Fibroblast of skin of left biceps (primary cell): ENCODE measurements at regions not wholly inside any gene's neighbourhood (a gene's known extent, or its start where the extent isn't known, plus 50 kb on each side); places are given as distances from the start of the nearest gene placed in this dataset.

ENCODE experiments used
- DNase-seq, 2 experiments: peaks; one replicate each; pipeline ENCODE4 v3.0.0-alpha.2; 2013; ENCODE audit warnings: low read depth in 2 of 2

DNA sequence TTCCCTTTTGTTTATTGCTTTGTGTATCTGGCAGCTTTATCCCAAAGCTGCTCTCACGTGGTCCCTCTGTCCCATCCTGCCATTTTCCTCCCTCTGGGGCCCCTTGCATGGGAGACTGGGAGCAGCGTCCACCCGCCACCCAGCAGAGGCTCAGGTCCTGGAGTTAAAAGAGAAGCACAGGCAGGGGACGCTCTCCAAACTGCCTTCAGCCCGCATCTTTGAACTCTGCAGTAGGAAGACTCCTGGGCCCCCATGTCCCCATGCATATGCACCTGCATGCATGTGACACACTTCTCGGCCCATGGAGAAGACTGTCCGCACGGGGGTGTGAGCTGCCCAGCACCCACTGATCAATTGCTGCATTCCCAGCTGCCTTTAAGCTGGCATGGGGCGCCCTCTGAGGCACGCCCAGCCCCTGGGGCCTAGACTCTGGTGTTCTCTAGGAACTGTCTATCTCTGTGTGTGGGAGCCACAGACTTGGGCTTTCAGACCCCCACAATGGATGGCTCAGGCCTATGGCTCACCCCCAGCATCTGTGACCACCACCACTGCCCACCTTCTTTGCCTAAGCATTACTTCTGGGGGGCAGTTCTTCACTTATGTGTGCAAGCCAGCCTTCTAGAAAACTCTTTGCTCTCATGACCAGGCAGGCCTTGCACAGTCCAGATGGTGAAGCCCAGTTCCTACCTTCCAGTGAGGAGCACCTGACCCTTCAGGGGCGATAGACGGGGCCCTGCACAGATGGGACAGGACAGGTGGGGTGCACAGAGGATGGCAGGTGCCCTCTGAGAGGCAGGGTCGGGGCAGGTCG lies 96.1 kb upstream of the DIO3 start:
- DNase-seq = no peak

DNA sequence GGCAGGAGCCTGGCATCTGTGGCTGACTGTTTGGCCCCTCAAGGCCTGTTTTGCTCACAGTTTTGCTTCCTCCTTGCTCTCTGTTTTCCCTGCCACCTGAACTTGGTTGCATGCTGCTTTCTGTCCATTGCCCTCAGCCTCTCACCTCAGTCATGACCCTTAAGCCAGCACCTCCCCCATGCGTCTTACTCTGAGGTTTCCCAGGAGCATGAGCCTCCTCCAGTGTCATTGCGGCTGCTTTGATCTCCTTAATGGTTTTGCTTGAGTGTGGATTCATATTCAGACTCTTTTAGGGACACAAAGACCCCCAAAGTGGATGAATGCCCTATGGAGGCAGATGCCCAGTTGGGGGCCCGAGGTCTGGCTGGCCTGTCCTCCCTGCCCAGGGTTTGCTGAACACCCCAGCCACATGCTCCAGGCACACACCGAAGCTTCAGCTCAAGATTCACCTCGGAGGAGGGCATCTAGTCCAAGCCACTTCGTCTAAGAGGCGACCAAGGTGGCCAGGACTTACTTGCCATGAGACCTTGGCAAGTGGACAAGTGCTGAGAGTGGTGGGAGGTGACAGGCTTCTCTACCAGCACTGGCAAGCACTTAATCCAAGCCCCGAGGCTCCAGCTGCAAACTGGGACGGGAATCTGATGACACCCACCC lies 95.4 kb upstream of the DIO3 start:
- DNase-seq = no peak

DNA sequence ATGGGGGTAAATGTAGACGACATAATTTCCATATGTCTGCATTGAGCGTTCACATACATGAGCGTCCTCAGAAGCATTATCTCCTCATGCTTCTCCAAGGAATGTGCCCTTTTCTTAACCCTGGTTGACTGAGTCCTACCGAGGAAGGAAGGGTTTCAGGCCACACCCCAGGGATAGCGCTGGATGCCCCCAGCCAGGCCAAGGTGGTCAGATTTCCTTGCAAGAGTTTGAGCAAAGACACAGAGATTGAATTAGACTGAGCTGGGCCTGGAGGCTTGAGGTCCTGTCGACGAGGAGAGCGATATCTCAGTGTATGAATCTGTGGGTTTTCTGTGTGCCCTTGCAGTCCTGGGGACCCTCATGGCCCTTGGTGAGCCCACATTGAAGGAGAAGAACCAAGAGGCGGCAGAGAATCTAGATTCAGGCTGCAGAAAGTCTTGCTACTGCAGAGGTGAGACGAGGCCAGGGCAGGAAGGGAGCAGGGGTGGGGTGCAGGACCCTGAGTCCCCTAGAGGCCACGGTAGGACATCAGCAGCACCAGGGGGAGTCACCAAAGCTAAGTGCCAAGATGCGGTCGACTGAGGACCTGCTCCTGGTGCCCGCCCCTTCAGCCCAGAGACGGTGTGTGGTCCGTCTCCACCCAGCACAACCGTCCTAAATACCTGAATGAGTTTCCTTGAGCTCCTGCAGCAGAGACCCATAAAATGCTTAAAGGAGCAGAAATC lies 94.7 kb upstream of the DIO3 start:
- no peak for DNase-seq

DNA sequence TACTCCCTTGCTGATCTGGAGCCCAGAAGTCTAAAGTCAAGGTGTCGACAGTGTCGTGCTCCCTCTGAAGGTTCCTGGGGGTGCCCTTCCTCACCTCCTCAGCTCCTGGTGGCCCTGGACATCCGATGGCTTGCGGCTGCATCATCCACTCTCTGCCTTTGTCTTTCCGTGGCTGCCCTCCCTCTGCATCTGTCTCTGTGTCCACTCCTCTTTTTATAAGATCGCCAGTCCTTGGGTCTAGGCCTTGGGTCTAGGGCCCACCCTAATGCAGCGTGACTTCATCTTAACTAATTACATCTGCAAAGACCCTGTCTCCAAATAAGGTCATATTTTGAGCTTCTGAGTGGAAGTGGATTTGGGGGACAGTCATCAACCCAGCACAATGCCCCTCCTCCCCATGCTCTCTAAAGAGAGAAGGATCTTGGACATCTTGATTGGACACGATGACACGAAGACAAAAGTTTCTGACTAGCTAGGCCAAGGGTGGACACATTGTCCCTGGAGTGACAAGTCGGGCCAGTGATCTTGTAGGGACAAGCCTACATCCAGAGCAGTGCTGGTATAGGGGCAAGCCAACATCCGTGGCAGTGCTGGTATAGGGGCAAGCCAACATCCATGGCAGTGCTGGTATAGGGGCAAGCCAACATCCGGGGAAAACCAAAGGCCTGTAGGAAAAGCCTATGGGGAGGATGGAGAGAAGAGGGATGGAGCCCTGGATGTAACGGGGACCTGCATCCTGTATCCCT lies 93.9 kb upstream of the DIO3 start:
- no peak for DNase-seq

DNA sequence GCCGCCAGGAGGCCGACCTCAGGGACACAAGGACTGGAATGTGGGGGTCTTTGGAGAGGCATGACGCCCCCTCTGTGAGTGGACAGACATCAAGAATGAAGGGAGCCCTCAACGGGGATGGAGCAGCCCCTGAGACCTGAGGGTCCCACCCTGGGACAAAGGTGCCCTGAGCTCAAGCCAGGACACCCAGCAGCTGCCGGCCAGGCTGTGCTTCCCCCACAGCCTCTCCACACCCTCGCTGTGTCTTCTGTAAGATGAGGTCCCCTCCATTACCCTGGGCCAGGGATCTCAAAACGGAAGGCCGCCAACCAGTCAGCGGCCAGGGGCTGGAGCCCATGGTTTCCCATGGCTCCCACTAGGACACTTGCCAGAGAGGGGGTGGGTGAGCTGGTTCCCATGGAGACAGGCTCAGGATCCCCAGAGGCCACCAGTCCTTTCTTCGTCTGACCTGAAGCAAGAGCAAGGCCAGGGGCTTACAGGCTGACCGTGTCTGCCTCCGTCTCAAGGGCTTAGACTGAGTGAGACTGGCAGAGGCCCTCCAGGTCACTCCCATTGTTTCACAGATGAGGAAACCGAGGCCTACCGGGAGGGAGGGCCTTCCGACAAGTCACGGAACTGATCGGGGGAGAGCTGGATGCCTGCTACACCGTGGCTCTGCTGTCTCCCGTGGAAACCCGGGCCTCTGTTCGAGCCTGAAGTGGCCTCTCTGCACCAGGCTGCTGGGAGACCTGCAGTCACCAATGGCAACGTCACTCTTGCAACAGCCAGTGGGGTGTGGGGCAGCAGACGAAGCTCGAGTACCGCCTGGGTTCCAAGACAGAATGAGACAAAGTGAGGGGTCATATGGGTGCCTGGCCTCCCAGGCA lies 91.7 kb upstream of the DIO3 start:
- DNase-seq = no peak

DNA sequence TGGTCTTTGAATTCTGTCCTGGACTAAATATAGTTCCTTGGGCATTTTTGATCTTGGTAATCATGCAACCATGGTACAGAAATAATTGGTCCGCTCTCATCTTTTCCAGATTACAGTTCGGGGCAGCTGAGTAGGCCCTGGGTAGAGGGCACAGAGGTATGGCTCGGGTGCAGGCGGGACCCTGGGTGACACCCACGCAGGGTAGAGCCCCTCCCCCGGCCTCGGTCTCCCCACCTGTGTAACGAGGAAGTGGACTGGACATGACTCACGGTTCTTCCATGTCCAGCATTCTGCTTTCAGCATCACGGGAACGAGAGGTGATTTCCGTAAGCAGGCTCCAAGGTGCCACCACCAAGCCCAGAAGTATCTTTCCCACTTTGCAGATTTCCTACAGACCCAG lies 91.0 kb upstream of the DIO3 start:
- DNase-seq = no peak

DNA sequence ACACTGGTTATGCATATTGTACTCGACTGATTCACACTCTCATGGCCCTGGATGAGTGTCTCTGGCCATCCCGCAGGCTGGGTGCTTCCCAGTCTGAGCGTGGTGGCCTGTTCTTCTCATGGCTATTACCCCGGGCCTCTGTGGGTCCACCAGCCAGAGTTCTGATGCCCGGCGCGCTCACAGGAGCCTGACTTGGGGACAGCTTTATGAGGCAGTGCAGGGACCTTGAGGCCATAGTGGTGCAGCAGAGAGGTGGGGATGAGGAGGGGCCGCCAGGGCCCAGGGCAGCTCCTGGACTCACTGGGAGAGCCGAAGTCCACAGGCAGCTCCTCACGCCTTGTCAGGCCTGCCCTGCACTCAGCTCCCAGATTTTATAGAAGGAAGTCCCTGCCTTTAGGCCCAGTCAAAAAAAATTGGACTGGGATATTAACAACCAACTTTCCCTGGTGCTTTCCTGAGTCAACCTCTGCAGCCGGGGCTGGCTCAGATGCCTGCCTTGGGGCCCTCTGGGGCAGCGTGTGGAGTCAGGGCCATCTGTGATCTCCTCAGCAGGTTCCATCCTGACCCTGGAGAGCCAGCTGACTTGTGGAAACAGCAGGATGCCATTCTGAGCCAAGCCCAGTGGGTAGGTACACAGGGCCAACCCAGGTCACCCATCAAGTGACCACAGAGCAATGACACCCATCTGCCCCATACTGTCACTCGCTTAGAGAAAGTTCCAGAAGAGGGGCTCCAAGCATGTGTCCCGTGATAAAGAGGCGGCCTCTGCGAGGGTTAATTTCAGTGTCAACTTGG lies 89.4 kb upstream of the DIO3 start:
- DNase-seq = no peak

DNA sequence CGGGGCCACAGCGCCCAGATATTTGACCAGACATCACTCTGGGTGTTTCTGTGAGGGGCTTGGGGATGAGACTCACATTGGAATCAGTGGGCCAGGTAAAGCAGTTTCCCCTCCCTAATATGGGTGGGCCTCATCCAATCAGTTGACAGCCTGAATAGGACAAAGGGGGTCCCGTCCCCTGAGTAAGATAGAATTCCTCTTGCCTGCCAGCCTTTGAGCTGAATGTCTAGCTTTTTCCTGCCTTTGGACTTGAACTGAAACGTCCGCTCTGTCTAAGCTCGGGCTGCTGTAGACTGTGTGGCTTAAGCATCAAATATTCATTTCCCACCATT lies 88.8 kb upstream of the DIO3 start:
- no peak for DNase-seq

DNA sequence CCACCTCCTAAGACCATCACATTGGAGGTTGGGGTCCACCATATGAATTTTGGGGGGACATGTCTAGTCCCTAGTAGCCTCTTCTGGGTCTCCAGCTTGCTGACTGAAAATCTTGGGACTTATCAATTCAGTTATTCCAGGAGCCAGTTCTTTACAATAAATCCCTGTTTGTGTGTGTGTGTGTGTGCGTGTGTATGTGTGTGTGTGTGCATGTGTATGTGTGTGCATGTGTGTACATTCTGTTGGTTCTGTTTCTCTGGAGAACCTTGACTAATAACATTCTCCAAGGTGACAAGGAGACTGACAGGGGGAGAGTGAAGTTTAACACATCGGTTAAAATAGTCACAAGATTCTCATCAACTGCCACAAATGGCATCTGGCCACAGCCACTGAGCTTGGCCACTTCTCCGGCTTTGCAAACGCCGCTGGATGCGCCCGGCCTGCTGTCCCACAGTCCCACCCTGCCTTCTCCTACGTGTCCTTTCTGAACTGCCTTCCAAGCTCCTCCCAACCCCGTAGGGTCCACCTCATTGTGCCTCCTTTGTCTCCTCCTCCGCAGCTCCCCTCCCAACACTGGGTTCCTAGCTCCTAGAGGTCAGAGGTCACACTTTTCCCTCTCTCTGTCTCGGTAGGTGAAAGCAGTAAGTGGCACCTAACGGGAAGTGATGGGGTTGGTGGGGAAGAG lies 88.1 kb upstream of the DIO3 start:
- no peak for DNase-seq

DNA sequence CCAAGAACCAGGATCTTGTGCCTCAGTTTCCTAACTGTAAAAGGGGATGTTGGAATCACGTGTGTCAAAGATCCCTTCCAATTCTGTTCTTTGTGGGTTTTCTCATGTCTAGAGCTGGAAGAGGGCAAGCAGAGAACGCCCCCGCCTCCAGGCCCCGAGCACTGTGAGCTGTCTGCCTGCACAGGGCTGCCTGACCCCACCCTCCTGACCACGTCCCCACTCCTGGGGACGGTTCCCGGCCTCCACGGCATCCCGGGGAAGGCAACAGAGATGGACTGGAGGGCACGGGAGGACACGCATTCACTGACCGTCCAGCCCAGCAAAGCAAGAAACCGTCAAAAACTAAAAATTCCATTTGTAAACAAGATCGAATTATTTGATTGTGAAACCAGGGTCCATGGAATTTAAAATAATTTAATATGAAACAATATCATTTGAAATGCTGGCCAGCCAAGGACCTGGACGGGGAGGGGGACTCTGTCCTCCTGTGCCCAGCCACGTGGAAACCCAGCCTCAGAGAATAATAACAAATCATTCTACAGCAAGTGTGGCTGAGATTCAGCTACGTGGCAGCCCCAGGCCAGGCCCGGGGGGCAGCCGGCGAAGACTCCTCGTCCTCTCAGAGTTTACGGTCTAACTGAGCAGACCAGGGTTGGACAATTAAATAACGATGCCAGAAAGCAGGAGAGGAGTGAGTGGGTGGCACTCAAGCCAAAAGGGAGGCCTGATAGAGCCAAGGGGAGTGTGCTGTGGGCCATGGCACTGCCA lies 87.3 kb upstream of the DIO3 start:
- DNase-seq = no peak

DNA sequence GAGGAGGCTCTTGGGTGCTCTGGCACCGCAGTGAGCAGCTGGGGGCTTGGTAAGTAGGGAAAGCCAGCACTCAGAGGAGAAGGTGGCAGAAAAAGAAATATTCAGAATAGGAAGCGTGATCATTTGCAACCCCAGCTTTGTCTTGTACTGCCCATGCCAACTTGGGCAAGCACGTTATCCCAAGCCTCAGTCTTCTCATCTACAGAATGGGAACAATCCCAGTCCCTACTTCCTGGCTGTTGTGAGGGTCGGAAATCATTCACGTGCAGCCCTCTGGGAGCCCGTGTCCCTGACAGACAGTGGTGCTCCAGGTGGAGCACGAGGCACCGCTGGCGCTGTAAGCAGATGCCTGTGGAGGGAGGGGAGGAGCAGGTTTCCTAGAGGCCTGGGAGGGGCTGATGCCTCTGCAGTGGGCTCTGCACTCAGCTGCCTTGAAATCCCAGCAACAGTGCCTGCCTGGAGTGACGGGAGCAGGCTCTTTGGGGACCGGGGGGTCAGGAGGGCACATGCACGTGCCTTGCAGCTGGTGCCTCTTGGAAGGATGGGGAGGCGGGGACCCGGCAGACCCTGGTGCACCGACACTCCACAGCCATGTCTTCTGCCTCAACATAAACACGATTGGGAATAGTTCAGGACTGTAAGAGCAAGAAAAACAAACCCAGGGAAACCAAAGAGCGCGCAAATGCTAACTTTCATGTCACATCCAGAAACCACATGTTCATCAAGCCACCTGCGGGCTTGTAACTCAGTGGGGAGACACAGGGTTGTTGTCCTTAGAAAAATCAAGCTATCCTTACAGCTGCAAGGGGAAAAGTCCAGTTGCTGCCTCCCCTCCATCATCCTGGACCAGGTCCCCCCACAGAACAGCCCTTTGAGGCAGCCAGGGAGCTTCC lies 86.5 kb upstream of the DIO3 start:
- DNase-seq = no peak

DNA sequence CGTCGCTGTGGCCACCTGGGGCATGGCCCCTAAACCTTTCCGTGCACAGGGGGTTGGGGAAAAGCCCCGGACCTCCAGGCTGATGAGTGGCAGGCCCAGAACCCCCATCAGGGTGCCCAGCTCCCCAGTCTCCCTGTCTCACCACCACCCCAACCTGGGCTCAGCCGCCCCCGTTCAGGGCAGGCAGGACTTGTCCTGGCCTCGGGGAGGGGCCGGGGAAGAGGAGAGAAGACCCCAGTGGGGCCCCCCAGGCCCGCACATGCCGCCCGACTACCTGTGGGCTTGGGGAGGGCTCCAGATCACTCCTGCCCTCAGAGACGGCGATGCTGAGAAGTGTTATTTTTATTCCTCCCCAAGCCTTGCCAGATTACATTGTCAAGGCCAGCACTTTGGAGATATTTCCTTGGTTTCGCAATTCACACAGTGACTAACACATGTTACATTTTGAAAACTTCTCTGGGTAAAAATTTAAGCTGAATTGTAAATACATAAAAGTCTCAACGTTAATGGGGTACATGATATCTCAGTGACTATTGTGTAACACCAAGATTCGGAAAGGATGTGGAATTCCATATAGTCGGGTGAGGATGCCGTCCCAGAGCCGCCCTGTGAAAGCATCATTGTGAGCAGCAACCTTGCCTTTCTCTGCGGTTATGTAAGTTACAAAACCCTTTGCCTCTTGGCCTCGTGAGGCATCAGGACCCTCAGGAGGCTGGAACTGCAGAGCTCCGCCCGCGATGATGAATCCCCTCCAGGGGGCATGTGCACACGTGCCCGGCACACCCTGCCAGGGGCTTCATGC lies 85.6 kb upstream of the DIO3 start:
- DNase-seq = peak; percentile 41 to 49

DNA sequence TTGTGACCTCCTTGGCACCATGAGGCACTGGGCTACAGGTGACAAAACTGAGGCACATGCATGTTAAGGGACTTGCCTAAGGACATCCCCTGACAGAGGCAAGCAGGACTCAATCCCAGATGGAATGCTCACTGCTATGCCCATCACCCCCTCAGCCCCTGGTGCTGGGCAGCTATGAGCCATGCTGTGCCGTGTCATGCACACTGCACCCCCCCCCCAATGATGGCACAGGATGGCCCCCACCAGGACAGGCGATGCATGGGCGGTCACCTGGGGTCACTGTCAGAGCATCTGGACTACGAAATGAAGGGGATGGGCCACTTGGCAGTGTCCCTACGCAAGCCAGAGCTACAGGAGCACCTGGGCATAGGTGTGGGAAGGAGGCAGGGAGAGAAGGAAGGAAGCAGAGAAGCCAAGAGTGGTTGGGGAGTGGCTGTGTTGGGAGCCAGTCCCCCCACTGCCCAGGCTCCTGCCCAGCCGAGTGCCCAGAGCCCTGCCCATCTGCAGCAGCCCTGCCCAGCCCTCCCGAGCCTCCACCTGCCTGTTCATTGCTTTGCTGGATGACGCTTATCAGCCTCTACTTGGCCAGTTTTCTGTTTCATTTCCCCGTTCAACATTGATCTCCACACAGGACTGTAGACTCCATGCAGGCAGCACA lies 84.9 kb upstream of the DIO3 start:
- DNase-seq = no peak

DNA sequence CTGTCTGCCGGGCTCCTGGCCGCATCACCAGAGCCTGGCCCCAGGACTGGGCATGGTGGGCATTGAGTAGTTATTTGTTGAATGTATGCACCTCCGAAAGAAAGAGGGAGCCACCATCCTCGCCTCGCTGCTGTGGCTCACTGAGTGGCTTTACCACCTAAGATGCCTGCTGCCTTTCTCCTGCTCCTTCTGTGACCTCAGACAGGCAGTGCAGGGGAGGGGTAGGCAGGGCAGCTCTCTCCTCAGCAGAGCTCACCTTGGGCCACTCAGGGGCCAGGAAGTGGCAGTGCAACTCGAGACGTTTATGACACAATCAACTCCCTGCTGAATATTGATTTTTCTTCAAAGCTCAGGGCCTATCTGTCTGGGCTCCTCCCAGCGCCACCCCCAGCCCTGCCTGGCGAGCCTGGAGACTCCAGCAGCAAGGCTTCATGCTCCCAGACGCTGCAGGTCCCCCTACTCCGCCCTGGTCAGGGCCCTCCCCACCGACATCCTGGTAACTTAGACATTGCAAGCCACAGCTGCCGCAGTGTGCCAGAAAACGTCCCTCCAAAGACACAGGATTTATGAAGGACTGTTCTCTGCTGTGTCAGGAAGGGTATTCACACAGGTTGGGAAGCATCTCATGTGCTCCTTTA lies 84.3 kb upstream of the DIO3 start:
- DNase-seq = no peak

DNA sequence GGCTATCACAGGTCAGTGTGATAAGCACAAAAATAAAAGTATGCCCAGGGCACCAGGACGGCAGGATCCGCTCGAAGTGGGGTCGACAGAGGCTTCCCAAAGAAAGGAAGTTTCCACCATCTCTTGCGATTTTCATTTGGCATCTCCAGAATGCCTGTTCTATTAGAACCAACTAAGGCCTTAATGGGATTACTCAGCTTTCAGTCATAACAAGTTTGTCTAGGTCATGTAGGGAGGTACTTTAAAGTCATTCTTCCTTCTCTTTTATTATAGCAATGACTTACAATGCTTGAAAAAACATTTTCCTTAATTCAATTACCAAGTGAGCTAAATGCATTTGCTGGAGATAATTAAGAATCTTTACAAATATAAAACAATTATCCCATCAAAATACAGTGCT lies 83.6 kb upstream of the DIO3 start:
- no peak for DNase-seq

DNA sequence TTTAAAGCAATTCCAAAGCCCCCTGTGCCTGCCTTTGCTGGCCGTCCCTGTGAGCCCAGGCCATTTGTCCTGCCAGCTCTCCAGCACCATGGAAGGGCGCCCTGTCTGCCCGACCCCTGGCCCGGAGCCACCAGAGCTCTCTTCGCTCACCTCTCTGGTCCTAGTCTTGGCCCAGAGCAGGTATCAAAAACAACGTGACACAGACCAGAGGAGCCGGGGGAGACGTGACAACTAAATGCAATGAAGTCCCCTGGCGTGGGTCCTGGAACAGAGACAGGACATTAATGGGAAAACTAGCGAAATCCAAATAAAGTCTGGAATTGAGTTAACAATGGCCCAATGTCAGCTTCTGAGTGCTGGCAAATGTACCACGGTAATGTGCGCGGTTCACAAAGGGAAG lies 83.2 kb upstream of the DIO3 start:
- DNase-seq = no peak
